Smooth muscle cell (in vitro differentiated cells): ENCODE measurements at regions not wholly inside any gene's neighbourhood (a gene's known extent, or its start where the extent isn't known, plus 50 kb on each side); places are given as distances from the start of the nearest gene placed in this dataset.
"Not testable (repeated sequence)": the region's sequence is repeated elsewhere in the genome, so short reads cannot be mapped to it uniquely, and the experiment has no call there.

Experiments used
- DNase-seq: peaks from one replicate; lab custom pipeline; 2025; ENCODE audit not compliant: unreplicated experiment; lab: John Stamatoyannopoulos, UW
- H2AFZ ChIP-seq: fragments of 200-600 bp; sonication (generic); 2 replicates; pipeline ENCODE4 v1.6.0; 2016; ENCODE audit warnings: antibody characterized with exemption, low read depth, mild to moderate bottlenecking
- H3F3A ChIP-seq: fragments of 200-600 bp; sonication (generic); 2 replicates; pipeline ENCODE4 v1.6.0; 2017; ENCODE audit warnings: antibody characterized with exemption, low read depth
- H3K27ac ChIP-seq: fragments of 200-600 bp; sonication (generic); 2 replicates; pipeline ENCODE4 v1.5.1; 2016; ENCODE audit warnings: low read depth, mild to moderate bottlenecking
- H3K27me3 ChIP-seq: fragments of 200-600 bp; sonication (generic); 2 replicates; pipeline ENCODE4 v1.6.1; 2016; ENCODE audit warnings: low read depth, mild to moderate bottlenecking
- H3K36me3 ChIP-seq: fragments of 200-600 bp; sonication (generic); 2 replicates; pipeline ENCODE4 v1.5.1; 2016; ENCODE audit warnings: low read depth
- H3K4me1 ChIP-seq: fragments of 200-600 bp; sonication (generic); 2 replicates; pipeline ENCODE4 v1.5.1; 2016; ENCODE audit warnings: low read depth
- H3K4me2 ChIP-seq: fragments of 200-600 bp; sonication (generic); 2 replicates; pipeline ENCODE4 v1.6.0; 2016; ENCODE audit warnings: mild to moderate bottlenecking
- H3K4me3 ChIP-seq: fragments of 200-600 bp; sonication (generic); 2 replicates; pipeline ENCODE4 v1.5.1; 2016; ENCODE audit warnings: mild to moderate bottlenecking
- H3K79me2 ChIP-seq: fragments of 200-600 bp; sonication (generic); 2 replicates; pipeline ENCODE4 v1.6.0; 2016; ENCODE audit warnings: low read depth, mild to moderate bottlenecking
- H3K9ac ChIP-seq: fragments of 200-600 bp; sonication (generic); 2 replicates; pipeline ENCODE4 v1.6.0; 2016; ENCODE audit warnings: low read depth
- H3K9me3 ChIP-seq: fragments of 200-600 bp; sonication (generic); replicated peaks from 2 replicates; pipeline ENCODE4 v1.5.1; 2016; ENCODE audit warnings: low read depth
- H4K20me1 ChIP-seq: fragments of 200-600 bp; sonication (generic); 2 replicates; pipeline ENCODE4 v1.6.0; 2016; ENCODE audit warnings: low read depth
- WGBS: methylation state at CpG from one replicate; pipeline ENCODE4 v1.1.7; 2016; ENCODE audit warnings: low lambda C conversion rate; 5-methylcytosine and 5-hydroxymethylcytosine counted together
- TF ChIP-seq, protein P1 (sequence below): fragments of 200-600 bp; sonication (generic); IDR thresholded peaks from 2 replicates; pipeline ENCODE4 v1.5.1; 2017; ENCODE audit warnings: borderline replicate concordance, mild to moderate bottlenecking, antibody characterized with exemption; ENCODE audit not compliant: insufficient read depth, poor library complexity, severe bottlenecking

DNA sequence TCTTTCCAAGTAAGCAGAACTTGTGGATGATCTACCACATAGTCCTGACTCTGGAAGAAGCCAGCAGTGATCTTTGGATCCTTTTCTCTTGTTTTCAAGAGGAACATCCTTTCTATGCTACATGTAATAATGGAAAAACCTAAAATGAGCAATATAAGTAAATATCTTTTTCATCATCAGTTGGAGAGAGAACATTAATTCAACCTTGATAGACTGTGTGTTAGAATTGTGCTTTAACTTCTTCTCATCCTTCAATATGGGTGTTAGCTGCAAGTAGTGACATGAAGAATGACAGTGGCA is 65.6 kb upstream of the IFNGR1 start:
- H3K4me2 ChIP-seq: no peak overlapping the region
- H3K36me3 ChIP-seq: no peaks in the 10 kb centered on the region
- H3K79me2 ChIP-seq: no peaks in the 10 kb centered on the region
- H3K27me3 ChIP-seq: no peaks in the 10 kb centered on the region
- no peaks in the 10 kb centered on the region for H4K20me1 ChIP-seq
- TF ChIP-seq, protein P1, sequence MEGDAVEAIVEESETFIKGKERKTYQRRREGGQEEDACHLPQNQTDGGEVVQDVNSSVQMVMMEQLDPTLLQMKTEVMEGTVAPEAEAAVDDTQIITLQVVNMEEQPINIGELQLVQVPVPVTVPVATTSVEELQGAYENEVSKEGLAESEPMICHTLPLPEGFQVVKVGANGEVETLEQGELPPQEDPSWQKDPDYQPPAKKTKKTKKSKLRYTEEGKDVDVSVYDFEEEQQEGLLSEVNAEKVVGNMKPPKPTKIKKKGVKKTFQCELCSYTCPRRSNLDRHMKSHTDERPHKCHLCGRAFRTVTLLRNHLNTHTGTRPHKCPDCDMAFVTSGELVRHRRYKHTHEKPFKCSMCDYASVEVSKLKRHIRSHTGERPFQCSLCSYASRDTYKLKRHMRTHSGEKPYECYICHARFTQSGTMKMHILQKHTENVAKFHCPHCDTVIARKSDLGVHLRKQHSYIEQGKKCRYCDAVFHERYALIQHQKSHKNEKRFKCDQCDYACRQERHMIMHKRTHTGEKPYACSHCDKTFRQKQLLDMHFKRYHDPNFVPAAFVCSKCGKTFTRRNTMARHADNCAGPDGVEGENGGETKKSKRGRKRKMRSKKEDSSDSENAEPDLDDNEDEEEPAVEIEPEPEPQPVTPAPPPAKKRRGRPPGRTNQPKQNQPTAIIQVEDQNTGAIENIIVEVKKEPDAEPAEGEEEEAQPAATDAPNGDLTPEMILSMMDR: no peak
- no peaks in the 10 kb centered on the region for H3F3A ChIP-seq
- no peak overlapping the region for H3K27ac ChIP-seq
- H3K9me3 ChIP-seq: no peaks in the 10 kb centered on the region
- no peak overlapping the region for H3K9ac ChIP-seq
- H2AFZ ChIP-seq: no peak overlapping the region
- no peak overlapping the region for H3K4me3 ChIP-seq
- H3K4me1 ChIP-seq: no peaks in the 10 kb centered on the region
- no peak for DNase-seq

DNA sequence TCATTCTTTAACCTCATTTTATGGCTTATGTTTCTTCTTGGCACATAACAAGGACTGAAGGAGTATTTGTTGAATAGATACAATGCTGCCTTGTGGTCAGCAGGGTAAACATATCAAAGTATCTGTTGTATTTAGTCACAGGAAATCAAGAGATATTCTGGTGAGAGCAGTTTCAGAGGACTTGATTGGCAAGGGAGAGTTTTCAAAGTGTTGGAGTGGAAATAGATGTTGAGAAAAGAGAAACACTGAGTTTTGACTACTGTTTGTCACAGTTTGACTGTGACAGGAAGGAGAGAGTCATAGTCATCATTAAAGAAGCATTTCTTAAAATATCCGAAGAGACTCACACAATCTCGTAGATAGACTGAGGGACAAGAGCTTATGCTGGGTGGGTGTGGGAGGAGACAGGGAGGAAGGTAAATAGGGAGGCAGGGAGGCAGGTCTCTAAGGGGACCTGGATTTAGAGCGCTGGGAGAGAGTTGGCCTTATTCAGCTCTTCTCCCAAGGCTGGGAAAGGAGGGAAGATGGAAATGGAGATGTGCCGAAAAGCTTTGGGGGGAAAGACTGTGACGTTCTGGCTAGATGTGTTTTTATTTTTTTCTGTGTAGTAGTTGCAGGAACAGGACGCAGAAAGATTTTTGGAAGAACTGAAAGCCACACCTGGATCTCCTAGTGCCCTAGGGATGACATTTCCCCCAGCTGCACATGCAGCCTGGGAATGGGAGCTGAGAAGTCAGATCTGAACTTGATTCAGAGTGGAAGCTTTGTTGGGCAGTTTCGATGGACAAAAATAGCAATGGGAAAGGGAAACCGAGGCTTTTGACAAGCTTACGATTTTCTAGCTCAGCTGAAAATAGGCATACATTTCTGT is 65.0 kb upstream of the IFNGR1 start:
- Histone ChIP-seq H3K9me3 (no peaks in the 10 kb centered on the region), H4K20me1 (no peaks in the 10 kb centered on the region), H3F3A (no peaks in the 10 kb centered on the region), H3K4me1 (no peaks in the 10 kb centered on the region), H2AFZ (no peak overlapping the region), H3K4me3 (no peak overlapping the region), H3K27me3 (no peaks in the 10 kb centered on the region), H3K4me2 (no peak overlapping the region), H3K27ac (no peak overlapping the region), H3K9ac (no peak overlapping the region), H3K36me3 (no peaks in the 10 kb centered on the region), H3K79me2 (no peaks in the 10 kb centered on the region)
- TF ChIP-seq, protein P1: no peak
- WGBS: 93% methylated on average over 9 of the region's 9 CpGs
- no peak for DNase-seq

DNA sequence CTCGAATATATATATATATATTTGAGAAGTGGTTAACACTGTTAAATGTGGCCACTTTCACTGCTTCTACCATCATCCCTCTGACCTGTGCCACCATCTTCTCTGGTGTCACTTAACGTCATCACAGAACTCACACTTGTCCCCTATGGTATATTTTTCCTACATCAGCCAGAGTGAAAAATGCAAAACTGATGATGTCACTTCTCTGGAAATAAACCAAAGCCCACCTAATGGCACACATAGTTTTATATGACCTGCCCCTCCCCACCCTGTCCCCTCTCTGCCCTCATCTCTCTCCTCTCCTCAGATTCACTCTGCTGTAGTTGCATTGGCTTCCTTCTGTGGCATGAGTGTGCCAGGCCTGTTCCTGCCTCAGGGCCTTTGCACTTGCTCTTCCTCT is 63.9 kb upstream of the IFNGR1 start:
- no peak overlapping the region for H2AFZ ChIP-seq
- no peak overlapping the region for H3K9ac ChIP-seq
- H3K4me2 ChIP-seq: no peak overlapping the region
- no peaks in the 10 kb centered on the region for H3K27me3 ChIP-seq
- TF ChIP-seq, protein P1: no peak
- H3K27ac ChIP-seq: no peak overlapping the region
- no peak for DNase-seq
- WGBS: 83% methylated on average over 2 of the region's 2 CpGs
- H3K4me3 ChIP-seq: no peak overlapping the region
- H3K36me3 ChIP-seq: no peaks in the 10 kb centered on the region
- no peaks in the 10 kb centered on the region for H4K20me1 ChIP-seq
- H3K9me3 ChIP-seq: no peaks in the 10 kb centered on the region
- no peaks in the 10 kb centered on the region for H3F3A ChIP-seq
- H3K79me2 ChIP-seq: no peaks in the 10 kb centered on the region
- H3K4me1 ChIP-seq: no peaks in the 10 kb centered on the region

DNA sequence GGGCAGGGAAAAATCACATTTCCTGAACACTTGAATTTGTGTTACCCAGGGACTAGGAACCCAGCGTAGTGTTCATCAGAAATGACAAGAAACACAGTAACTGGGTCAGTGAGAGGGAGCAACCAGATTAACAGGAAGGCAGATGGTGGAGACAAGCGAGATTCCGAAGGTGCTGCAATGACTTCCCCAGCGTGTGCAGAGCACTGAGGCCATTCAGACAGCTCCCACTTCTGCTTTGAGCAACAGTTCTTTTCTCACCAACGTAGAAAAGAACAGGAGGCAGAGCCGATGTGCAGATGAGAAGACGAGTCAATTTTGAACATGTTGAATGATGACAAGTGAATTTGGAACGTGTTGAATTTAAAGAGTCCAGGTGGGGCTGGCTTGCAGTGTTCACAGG is 63.1 kb upstream of the IFNGR1 start:
- H3F3A ChIP-seq: no peaks in the 10 kb centered on the region
- no peaks in the 10 kb centered on the region for H4K20me1 ChIP-seq
- H3K9ac ChIP-seq: no peak overlapping the region
- H3K36me3 ChIP-seq: no peaks in the 10 kb centered on the region
- no peak overlapping the region for H3K4me2 ChIP-seq
- 93% methylated on average over 8 of the region's 8 CpGs for WGBS
- no peaks in the 10 kb centered on the region for H3K4me1 ChIP-seq
- H3K27me3 ChIP-seq: no peaks in the 10 kb centered on the region
- no peaks in the 10 kb centered on the region for H3K9me3 ChIP-seq
- DNase-seq: no peak
- H3K27ac ChIP-seq: no peak overlapping the region
- no peak overlapping the region for H3K4me3 ChIP-seq
- TF ChIP-seq, protein P1: no peak
- H2AFZ ChIP-seq: no peak overlapping the region
- H3K79me2 ChIP-seq: no peaks in the 10 kb centered on the region

DNA sequence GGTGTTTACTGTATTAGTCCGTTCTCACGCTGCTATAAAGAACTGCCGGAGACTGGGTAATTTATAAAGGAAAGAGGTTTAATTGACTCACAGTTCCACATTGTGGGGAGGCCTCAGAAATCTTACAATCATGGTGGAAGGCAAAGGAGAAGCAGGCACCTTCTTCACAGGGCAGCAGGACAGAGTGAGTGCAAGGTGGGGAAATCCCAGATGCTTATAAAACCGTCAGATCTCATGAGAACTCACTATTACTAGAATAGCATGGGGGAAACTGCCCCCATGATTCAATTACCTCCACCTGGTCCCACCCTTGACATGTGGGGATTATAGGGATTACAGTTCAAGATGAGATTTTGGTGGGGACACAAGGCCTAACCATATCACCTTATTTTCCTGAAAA is 60.1 kb upstream of the IFNGR1 start:
- H3K9me3 ChIP-seq, H3K4me2 ChIP-seq, H3K4me1 ChIP-seq, H3K4me3 ChIP-seq, DNase-seq, H3K9ac ChIP-seq, H3F3A ChIP-seq, H3K27me3 ChIP-seq, H4K20me1 ChIP-seq, H3K36me3 ChIP-seq, H2AFZ ChIP-seq, H3K79me2 ChIP-seq, H3K27ac ChIP-seq: not testable (repeated sequence)
- 98% methylated on average over 4 of the region's 4 CpGs for WGBS
